Muscle of leg (tissue), 3 donors: ENCODE measurements at regions not wholly inside any gene's neighbourhood (a gene's known extent, or its start where the extent isn't known, plus 50 kb on each side); places are given as distances from the start of the nearest gene placed in this dataset.
A peak's percentile ranks its signal among the peaks of the same experiment; 100 is the strongest.

Source experiments
- DNase-seq: peaks from one replicate; pipeline ENCODE4 v3.0.0; 2013
- H3K27ac ChIP-seq: one replicate; pipeline ENCODE4 v1.5.1; 2013; ENCODE audit warnings: mild to moderate bottlenecking, low read length, control low read depth
- H3K27me3 ChIP-seq: one replicate; pipeline ENCODE4 v1.6.1; 2013; ENCODE audit warnings: low read length; ENCODE audit not compliant: control insufficient read depth, insufficient read depth
- H3K36me3 ChIP-seq: one replicate; pipeline ENCODE4 v1.6.1; 2013; ENCODE audit warnings: low read length; ENCODE audit not compliant: control insufficient read depth, insufficient read depth
- H3K4me1 ChIP-seq: one replicate; pipeline ENCODE4 v1.6.1; 2013; ENCODE audit warnings: low read length; ENCODE audit not compliant: control insufficient read depth, insufficient read depth
- H3K4me3 ChIP-seq: one replicate; pipeline ENCODE4 v1.5.1; 2013; ENCODE audit warnings: low read length, control low read depth
- H3K9me3 ChIP-seq: replicated peaks from 2 replicates; pipeline ENCODE4 v1.6.1; 2013; ENCODE audit warnings: low read depth, low read length; ENCODE audit not compliant: control insufficient read depth
- WGBS: methylation state at CpG from one replicate; pipeline ENCODE4 v1.1.5; 2013; ENCODE audit warnings: missing lambda C conversion rate; ENCODE audit not compliant: insufficient coverage; 5-methylcytosine and 5-hydroxymethylcytosine counted together

GRCh38 chr2:172658945-172659344, 76.7 kb upstream of the RAPGEF4 start:
- WGBS: 96% methylated on average over 4 of the region's 5 CpGs
- Histone ChIP-seq H3K4me1 (no peaks in the 10 kb centered on the region), H3K27ac (no peak overlapping the region), H3K27me3 (no peaks in the 10 kb centered on the region), H3K9me3 (no peaks in the 10 kb centered on the region), H3K4me3 (no peak overlapping the region), H3K36me3 (no peaks in the 10 kb centered on the region)
- no peak for DNase-seq

GRCh38 chr2:172662099-172662498, 73.5 kb upstream of the RAPGEF4 start:
- no peak for DNase-seq
- no CpG with 5 or more reads among the region's 3 CpGs for WGBS
- H3K27me3 ChIP-seq: no peaks in the 10 kb centered on the region
- no peaks in the 10 kb centered on the region for H3K36me3 ChIP-seq
- no peak overlapping the region for H3K4me3 ChIP-seq
- H3K4me1 ChIP-seq: no peaks in the 10 kb centered on the region
- H3K9me3 ChIP-seq: no peaks in the 10 kb centered on the region
- H3K27ac ChIP-seq: no peak overlapping the region

DNA sequence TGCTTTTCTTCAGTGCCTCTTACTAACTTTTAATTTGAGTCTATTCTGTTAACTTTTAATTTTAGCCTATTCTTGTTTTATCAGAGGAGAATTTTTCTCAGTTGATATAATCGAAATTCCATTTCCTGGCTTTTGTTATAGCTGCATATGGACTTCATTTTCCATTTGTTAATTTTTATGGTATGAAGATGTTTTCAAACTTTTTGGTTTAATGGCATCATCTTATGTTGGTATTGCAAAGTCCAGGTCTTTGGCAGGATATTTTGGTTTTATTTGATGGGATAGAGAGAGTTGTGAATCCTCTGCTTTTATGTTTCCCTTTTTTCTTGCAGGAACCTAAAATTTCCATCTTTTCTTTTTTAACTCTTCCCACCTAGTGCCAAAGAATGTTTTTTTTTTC, 70.9 kb upstream of the RAPGEF4 start:
- H3K9me3 ChIP-seq: no peaks in the 10 kb centered on the region
- no peaks in the 10 kb centered on the region for H3K4me1 ChIP-seq
- DNase-seq: no peak
- no peaks in the 10 kb centered on the region for H3K27me3 ChIP-seq
- no peak overlapping the region for H3K4me3 ChIP-seq
- H3K36me3 ChIP-seq: no peaks in the 10 kb centered on the region
- WGBS: no CpG with 5 or more reads among the region's 1 CpG
- no peak overlapping the region for H3K27ac ChIP-seq

GRCh38 chr2:172667581-172668325, 67.9 kb upstream of the RAPGEF4 start:
- no peak overlapping the region for H3K4me3 ChIP-seq
- no peaks in the 10 kb centered on the region for H3K9me3 ChIP-seq
- H3K4me1 ChIP-seq: peaks cover under 1% of the 10 kb centered on the region
- no peak overlapping the region for H3K27ac ChIP-seq
- WGBS: no CpG with 5 or more reads among the region's 3 CpGs
- H3K36me3 ChIP-seq: no peaks in the 10 kb centered on the region
- DNase-seq: peak; percentile 22
- H3K27me3 ChIP-seq: no peaks in the 10 kb centered on the region

- no peak overlapping the region for H3K27ac ChIP-seq
- H3K36me3 ChIP-seq: no peaks in the 10 kb centered on the region
- no peak for DNase-seq
- H3K27me3 ChIP-seq: no peaks in the 10 kb centered on the region
- WGBS: no CpG with 5 or more reads among the region's 1 CpG
- H3K9me3 ChIP-seq: peaks cover 4% of the 10 kb centered on the region
- peaks cover 10% of the 10 kb centered on the region for H3K4me1 ChIP-seq
- H3K4me3 ChIP-seq: no peak overlapping the region
Observed at GRCh38 chr2:172671501-172671900, 64.1 kb upstream of the RAPGEF4 start.

DNA sequence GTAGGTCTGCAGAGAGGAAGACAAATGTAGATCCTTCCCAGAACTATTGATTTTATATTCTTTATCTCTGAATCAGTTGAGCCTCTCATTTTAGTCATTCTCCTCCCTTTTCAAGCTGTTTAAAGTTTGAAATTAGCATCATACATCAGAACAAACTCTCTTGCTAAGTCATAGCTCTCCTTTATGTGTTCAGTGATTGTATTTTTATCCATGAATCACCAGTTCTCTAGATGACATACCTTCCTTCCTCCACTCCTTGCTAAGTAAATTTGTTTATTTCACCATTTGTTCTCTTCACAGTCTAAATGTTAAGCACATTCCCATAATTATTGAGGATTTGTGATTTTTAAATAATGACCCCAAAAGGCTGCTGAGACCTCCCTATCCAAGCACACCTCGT, 63.5 kb upstream of the RAPGEF4 start:
- H3K4me3 ChIP-seq: no peak overlapping the region
- H3K27ac ChIP-seq: no peak overlapping the region
- no peaks in the 10 kb centered on the region for H3K27me3 ChIP-seq
- peaks cover 4% of the 10 kb centered on the region for H3K9me3 ChIP-seq
- peaks cover 10% of the 10 kb centered on the region for H3K4me1 ChIP-seq
- DNase-seq: no peak
- no peaks in the 10 kb centered on the region for H3K36me3 ChIP-seq
- no CpG with 5 or more reads among the region's 1 CpG for WGBS

GRCh38 chr2:172673056-172673683, 62.5 kb upstream of the RAPGEF4 start:
- Histone ChIP-seq H3K9me3 (peaks cover 4% of the 10 kb centered on the region), H3K27me3 (no peaks in the 10 kb centered on the region), H3K4me3 (no peak overlapping the region), H3K36me3 (no peaks in the 10 kb centered on the region), H3K4me1 (peaks cover 10% of the 10 kb centered on the region), H3K27ac (no peak overlapping the region)
- no CpG with 5 or more reads among the region's 6 CpGs for WGBS
- DNase-seq: peak; percentile 38

DNA sequence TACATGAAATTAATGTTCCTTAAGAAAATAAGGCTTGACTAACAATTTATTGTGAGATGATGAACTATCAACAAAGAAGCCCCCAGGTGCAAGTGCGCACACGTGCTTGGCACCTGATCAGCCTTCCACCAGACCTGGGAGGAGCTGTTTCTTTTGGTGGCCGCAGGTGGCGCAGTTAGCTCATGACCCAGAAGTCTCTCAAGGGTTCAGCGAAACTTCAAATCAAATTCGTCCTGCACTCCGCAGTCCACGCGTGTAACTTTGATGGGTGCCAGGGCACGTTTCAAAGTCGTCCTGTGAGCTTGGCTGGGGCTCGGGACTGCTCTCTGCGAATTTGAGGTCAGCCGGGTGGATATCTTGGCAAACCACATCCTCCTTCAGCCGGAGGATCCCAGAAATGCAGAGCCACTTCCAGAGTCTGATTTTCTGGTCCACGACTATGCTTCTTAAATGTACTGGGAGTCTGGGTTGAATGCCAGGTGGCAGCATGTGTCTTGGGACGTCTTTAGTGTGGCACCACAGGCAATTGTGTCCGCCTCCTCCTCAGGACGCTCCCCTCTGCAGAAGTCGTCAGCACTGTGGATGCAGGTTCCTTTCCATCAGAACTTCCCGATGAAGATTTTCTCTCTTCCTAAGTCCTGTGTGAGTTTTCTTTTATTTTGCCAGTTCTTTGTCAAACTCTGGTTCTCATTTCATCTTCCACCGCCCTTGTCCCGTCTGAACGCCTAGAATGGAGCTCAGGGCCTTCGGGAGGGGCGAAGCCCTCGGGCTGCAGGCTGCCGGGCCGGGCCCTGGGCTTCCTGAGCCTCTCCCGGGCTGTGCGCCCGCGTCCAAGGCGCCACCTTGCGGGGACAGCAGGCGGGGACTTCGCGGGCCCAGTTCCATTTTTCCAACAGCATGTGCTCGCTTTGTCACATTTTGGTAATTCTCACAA, 61.3 kb upstream of the RAPGEF4 start:
- WGBS: 42% methylated on average over 28 of the region's 39 CpGs
- no peak for DNase-seq

GRCh38 chr2:172674968-172675303, 60.7 kb upstream of the RAPGEF4 start:
- H3K4me3 ChIP-seq: no peak overlapping the region
- no peaks in the 10 kb centered on the region for H3K36me3 ChIP-seq
- peaks cover 10% of the 10 kb centered on the region for H3K4me1 ChIP-seq
- no peaks in the 10 kb centered on the region for H3K27me3 ChIP-seq
- WGBS: no CpG with 5 or more reads among the region's 3 CpGs
- no peak for DNase-seq
- H3K27ac ChIP-seq: no peak overlapping the region
- H3K9me3 ChIP-seq: peaks cover 4% of the 10 kb centered on the region

More for the DNA sequence above, 61.3 kb upstream of the RAPGEF4 start:
- peaks cover 10% of the 10 kb centered on the region for H3K4me1 ChIP-seq
- no peak overlapping the region for H3K27ac ChIP-seq
- no peak overlapping the region for H3K4me3 ChIP-seq
- no peaks in the 10 kb centered on the region for H3K27me3 ChIP-seq
- peaks cover 4% of the 10 kb centered on the region for H3K9me3 ChIP-seq
- no peaks in the 10 kb centered on the region for H3K36me3 ChIP-seq

DNA sequence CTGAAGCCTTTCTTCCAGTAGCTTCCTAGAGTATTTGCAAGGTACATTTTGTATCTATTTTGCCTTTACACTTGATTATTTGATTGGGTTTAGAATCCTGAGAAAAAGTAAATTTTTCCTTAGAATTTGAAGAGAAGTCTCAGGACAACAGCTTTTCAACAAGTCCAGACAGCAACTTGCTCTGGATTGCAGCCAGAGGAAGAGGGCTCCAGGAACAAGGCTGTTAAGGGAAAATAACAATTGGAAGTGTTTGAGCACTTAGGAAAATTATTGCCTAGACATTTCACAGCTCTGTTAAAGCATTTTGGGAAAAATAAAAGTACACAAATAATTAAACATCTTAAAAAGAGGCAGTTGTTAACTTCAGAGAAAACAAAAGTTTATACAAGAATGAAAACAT, 58.3 kb upstream of the RAPGEF4 start:
- peak; percentile 77 for DNase-seq
- H3K4me1 ChIP-seq: peaks cover 10% of the 10 kb centered on the region
- H3K4me3 ChIP-seq: no peak overlapping the region
- peaks cover 4% of the 10 kb centered on the region for H3K9me3 ChIP-seq
- H3K27ac ChIP-seq: no peak overlapping the region
- no peaks in the 10 kb centered on the region for H3K27me3 ChIP-seq
- no peaks in the 10 kb centered on the region for H3K36me3 ChIP-seq
